Pancreas (tissue), 10 donors: ENCODE measurements at regions not wholly inside any gene's neighbourhood (a gene's known extent, or its start where the extent isn't known, plus 50 kb on each side); places are given as distances from the start of the nearest gene placed in this dataset.

ENCODE experiments used
- ATAC-seq, 4 donors: fragments of 200-7000 bp; cut with Tn5 transposase; one replicate each; pipeline versions ENCODE4 v1.8.0 to v1.9.1; 2020; ENCODE audit warnings: mild to moderate bottlenecking in 4 of 4, moderate library complexity in 4 of 4
- DNase-seq, 6 donors: peaks; one replicate each; pipeline ENCODE4 v3.0.0-alpha.2; 2020
- FAIRE-seq: peaks from 2 replicates; lab custom pipeline; 2012; peaks lifted over from hg19 to GRCh38; lab: Jason Lieb, UNC
- H3K27ac ChIP-seq, 4 donors: fragments of 200-600 bp; sonication (generic); 1 replicate in 3 of 4; 2 replicates in 1 of 4; pipeline versions ENCODE4 v1.5.0 to v1.8.0; 2020
- H3K27me3 ChIP-seq, 4 donors: fragments of 200-600 bp; one replicate each; pipeline ENCODE4 v1.8.0; 2021
- H3K36me3 ChIP-seq, 3 donors: fragments of 200-600 bp; sonication (generic) in 1 of 3; one replicate each; pipeline versions ENCODE4 v1.5.0 to v1.8.0; 2020 to 2021
- H3K4me1 ChIP-seq, 3 donors: fragments of 200-600 bp; one replicate each; pipeline ENCODE4 v1.8.0; 2021
- H3K4me3 ChIP-seq, 4 donors: fragments of 200-600 bp; sonication (generic) in 2 of 4; one replicate each; pipeline versions ENCODE4 v1.5.0 to v1.8.0; 2020 to 2021
- H3K9me3 ChIP-seq, 4 donors: fragments of 200-600 bp; one replicate each; pipeline ENCODE4 v1.8.0; 2021
- WGBS, 2 donors: extraction: QIAGEN DNeasy Blood & Tissue Kit; methylation state at CpG; one replicate each; pipeline ENCODE4 v1.1.7; 2013; 5-methylcytosine and 5-hydroxymethylcytosine counted together
- intact Hi-C, 3 donors: fragments of 100-400 bp; cut with DNase I; formaldehyde crosslinking; loops; one replicate each; pipeline versions ENCODE4 v1.11.1 to v1.14.2; 2022
- TF ChIP-seq, protein P1 (sequence below), 4 donors: fragments of 200-600 bp; sonication (generic) in 3 of 4; IDR thresholded peaks; one replicate each; pipeline versions ENCODE4 v1.5.0 to v1.8.0; 2021; ENCODE audit warnings: antibody characterized with exemption in 4 of 4
- donor health status: healthy with polysubstance abuse.
- donor health status: DM: no; HTN: no; CAD: no; lungs with moderate emphysema.
- donor health status: DM: no; HTN: no; CAD: no.
- donor health status: control.
- donor health status: control.
- donor health status: Bipolar disorder and iron deficiency.
- donor health status: DM: yes; HTN: yes; CAD: no.
- donor health status: DM: no; HTN: no; CAD: no.
- donor health status: DM: no; HTN: no; CAD: no.
- donor health status: DM: yes; HTN: yes; CAD: no.

DNA sequence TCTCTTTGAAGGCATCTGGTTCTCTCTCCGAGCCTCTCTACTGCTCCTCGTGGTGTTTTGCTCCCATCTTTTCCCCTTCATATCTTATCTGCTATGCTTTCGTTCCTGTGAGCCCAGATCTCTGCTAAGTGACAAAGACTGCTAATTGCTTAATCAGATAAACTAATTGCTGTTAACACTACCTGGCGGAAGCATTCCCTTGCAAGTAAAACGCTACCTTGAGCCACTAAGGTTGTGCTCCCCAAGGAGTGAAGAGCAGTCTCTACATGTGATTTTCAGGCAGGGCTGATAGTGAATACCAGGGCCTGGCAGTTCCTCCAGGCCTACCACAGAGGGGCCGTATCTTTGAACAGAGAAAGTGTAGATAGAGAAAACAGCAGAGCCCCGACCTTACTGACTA is 244.0 kb upstream of the GATB start:
- intact Hi-C loops, result no loop called here
- no peaks in the 10 kb centered on the region for H3K36me3 ChIP-seq
- TF ChIP-seq, protein P1, sequence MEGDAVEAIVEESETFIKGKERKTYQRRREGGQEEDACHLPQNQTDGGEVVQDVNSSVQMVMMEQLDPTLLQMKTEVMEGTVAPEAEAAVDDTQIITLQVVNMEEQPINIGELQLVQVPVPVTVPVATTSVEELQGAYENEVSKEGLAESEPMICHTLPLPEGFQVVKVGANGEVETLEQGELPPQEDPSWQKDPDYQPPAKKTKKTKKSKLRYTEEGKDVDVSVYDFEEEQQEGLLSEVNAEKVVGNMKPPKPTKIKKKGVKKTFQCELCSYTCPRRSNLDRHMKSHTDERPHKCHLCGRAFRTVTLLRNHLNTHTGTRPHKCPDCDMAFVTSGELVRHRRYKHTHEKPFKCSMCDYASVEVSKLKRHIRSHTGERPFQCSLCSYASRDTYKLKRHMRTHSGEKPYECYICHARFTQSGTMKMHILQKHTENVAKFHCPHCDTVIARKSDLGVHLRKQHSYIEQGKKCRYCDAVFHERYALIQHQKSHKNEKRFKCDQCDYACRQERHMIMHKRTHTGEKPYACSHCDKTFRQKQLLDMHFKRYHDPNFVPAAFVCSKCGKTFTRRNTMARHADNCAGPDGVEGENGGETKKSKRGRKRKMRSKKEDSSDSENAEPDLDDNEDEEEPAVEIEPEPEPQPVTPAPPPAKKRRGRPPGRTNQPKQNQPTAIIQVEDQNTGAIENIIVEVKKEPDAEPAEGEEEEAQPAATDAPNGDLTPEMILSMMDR (IDR thresholded peaks at IDR 0.05), result no peak
- H3K9me3 ChIP-seq, result no peaks in the 10 kb centered on the region
- H3K27me3 ChIP-seq, result no peaks in the 10 kb centered on the region
- H3K4me3 ChIP-seq, result no peak overlapping the region
- ATAC-seq (no peak), FAIRE-seq (no peak), DNase-seq (no peak)
- no peaks in the 10 kb centered on the region for H3K4me1 ChIP-seq
- no peak overlapping the region for H3K27ac ChIP-seq
- WGBS, 2 donors, result 41 to 52% methylated on average over 7 of the region's 7 CpGs

DNA sequence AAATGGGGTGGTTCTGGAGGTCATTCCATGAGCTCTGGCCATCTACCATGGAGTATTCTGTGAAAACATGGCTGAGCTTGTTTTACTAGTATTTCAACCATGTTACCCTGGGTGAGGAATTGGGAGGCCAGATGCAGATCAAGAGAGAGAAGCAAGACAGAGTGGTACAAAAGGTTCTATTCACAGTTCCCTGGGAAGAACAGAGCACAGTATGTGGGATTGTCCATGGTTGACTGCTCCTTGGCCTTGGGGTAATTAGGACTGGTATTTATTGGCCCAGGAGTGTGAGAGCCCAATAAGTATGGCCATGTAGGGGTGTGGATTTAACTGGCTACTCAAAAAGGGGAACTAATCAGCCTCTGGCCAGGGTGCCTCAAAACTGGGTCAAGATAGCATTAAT is 239.7 kb upstream of the GATB start:
- H3K4me1 ChIP-seq, result no peaks in the 10 kb centered on the region
- no peaks in the 10 kb centered on the region for H3K9me3 ChIP-seq
- FAIRE-seq, result no peak
- no peaks in the 10 kb centered on the region for H3K27me3 ChIP-seq
- intact Hi-C loops, result no loop called here
- no peak overlapping the region for H3K27ac ChIP-seq
- TF ChIP-seq, protein P1 (IDR thresholded peaks at IDR 0.05), result no peak
- no peak overlapping the region for H3K4me3 ChIP-seq
- no peaks in the 10 kb centered on the region for H3K36me3 ChIP-seq
- no peak for ATAC-seq
- DNase-seq, result no peak

DNA sequence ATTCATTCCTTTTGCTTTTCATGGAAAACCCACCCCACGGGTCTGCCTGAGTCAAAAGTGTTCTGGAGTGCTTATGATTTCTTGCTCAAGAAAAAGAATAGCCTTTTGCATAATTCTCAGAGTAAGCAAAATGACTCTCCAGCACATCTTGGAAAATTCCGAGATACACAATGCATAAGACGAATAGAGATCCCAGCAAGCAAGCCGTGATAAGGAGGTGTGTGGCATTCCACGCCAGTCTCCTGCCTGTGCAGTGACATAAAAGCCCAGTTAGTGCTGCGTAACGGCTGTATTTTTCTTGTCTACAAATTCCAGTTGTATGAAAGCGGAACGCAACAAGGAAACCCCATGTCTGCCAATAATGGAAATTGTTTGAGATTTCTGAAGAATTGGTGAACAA is 237.9 kb upstream of the GATB start:
- TF ChIP-seq, protein P1 (IDR thresholded peaks at IDR 0.05), result no peak
- no peak for FAIRE-seq
- no peak overlapping the region for H3K27ac ChIP-seq
- intact Hi-C loops, result no loop called here
- H3K36me3 ChIP-seq, result no peaks in the 10 kb centered on the region
- no peaks in the 10 kb centered on the region for H3K27me3 ChIP-seq
- no peak for DNase-seq
- no peaks in the 10 kb centered on the region for H3K9me3 ChIP-seq
- no peak overlapping the region for H3K4me3 ChIP-seq
- no peak for ATAC-seq
- WGBS, 2 donors, result 71 to 76% methylated on average over 9 of the region's 9 CpGs
- no peaks in the 10 kb centered on the region for H3K4me1 ChIP-seq

DNA sequence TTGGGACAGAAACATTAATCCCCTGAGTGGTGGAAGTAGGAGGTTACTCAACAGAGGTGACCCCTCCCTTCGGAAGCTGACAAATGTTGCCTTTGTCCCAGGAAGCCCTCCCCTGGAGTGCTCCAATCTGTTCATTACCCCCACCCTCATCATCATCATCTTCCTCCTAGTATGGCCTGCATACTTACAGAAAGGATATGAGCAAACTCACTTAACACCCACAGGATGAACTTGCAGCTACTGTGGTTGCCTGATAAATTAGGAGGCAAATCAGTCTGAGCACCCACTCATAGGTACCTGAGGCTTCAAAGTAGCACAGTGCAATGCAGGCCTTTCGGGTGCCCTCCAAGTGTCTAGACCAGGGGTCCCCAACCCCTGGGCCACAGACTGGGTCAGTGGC is 236.7 kb upstream of the GATB start:
- Histone ChIP-seq H3K27ac (no peak overlapping the region), H3K27me3 (no peaks in the 10 kb centered on the region), H3K36me3 (no peaks in the 10 kb centered on the region), H3K4me1 (no peaks in the 10 kb centered on the region), H3K9me3 (no peaks in the 10 kb centered on the region), H3K4me3 (no peak overlapping the region)
- TF ChIP-seq, protein P1 (IDR thresholded peaks at IDR 0.05), result no peak
- no peak for DNase-seq
- no peak for ATAC-seq
- 75 to 83% methylated on average over 2 of the region's 2 CpGs for whole genome bisulfite sequencing, 2 donors
- intact Hi-C loops, result no loop called here
- FAIRE-seq, result no peak

DNA sequence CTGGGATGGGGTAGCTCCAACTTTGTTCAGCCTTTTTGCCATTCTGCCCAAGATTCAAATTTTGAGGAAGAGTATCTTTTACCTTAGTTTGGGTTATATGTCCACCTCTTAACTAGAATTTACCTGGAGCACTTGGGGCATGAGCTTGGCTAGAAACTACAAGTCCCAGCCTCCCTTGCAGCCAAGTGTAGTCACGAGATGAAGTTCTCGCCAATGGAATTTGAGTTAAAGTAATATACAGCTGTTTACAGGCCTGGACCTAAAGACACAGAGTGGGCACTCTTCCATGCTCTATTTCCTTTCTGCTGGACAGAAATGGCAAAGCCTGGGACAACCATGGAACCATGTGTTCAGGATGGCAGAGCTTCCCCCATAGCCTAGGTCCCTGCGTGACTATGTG is 233.6 kb upstream of the GATB start:
- FAIRE-seq (no peak), ATAC-seq (no peak), DNase-seq (no peak)
- Histone ChIP-seq H3K36me3 (no peaks in the 10 kb centered on the region), H3K27ac (no peak overlapping the region), H3K27me3 (no peaks in the 10 kb centered on the region), H3K4me3 (no peak overlapping the region), H3K4me1 (no peaks in the 10 kb centered on the region), H3K9me3 (no peaks in the 10 kb centered on the region)
- TF ChIP-seq, protein P1 (IDR thresholded peaks at IDR 0.05), result no peak
- intact Hi-C loops, result no loop called here
- WGBS, 2 donors, result 86 to 91% methylated on average over 3 of the region's 3 CpGs
